ENCODE measurements at regions not wholly inside any gene's neighbourhood (a gene's known extent, or its start where the extent isn't known, plus 50 kb on each side); places are given as distances from the start of the nearest gene placed in this dataset.

- ChIA-PET POLR2A (ENCODE audit: unreplicated experiment) (no interaction called here), CTCF (no interaction called here)
- Histone ChIP-seq H3K4me2 (no peak overlapping the region), H3K27ac (no peak overlapping the region), H4K20me1 (ENCODE audit: insufficient read depth) (no peaks in the 10 kb centered on the region), H3K36me3 (ENCODE audit: low read depth) (no peaks in the 10 kb centered on the region), H3K27me3 (ENCODE audit: insufficient read depth, low read depth) (peaks cover 67% of the 10 kb centered on the region), H3K4me3 (no peak overlapping the region), H3K79me2 (ENCODE audit: low read depth) (no peaks in the 10 kb centered on the region), H2AFZ (no peak overlapping the region), H3F3A (ENCODE audit: insufficient read depth, low read depth) (no peaks in the 10 kb centered on the region), H3K4me1 (replicated peaks; ENCODE audit: insufficient read depth) (no peaks in the 10 kb centered on the region), H3K9me3 (ENCODE audit: insufficient read depth, low read depth) (no peaks in the 10 kb centered on the region), H3K9me2 (ENCODE audit: insufficient read depth) (no peaks in the 10 kb centered on the region)
- no peak for TF ChIP-seq CTCF (conservative IDR thresholded peaks at IDR 0.05)
- no peak for TF ChIP-seq EZH2 (IDR thresholded peaks at IDR 0.05; ENCODE audit: low read depth)
- no TSS peak for BruUV-seq (replicated peaks)
- intact Hi-C loops (cut with micrococcal nuclease; ENCODE audit: unreplicated experiment): no loop called here
- DNase-seq: no peak
Observed at GRCh38 chr11:135046556-135046955, 634.5 kb upstream of the B3GAT1 start.

GRCh38 chr11:135043434-135043833 lies 631.4 kb upstream of the B3GAT1 start:
- Histone ChIP-seq H3K4me3 (no peak overlapping the region), H3K79me2 (ENCODE audit: low read depth) (no peaks in the 10 kb centered on the region), H3K27me3 (ENCODE audit: insufficient read depth, low read depth) (peaks cover 67% of the 10 kb centered on the region), H3K9me3 (ENCODE audit: insufficient read depth, low read depth) (no peaks in the 10 kb centered on the region), H3K4me2 (no peak overlapping the region), H3K36me3 (ENCODE audit: low read depth) (no peaks in the 10 kb centered on the region), H3K9me2 (ENCODE audit: insufficient read depth) (no peaks in the 10 kb centered on the region), H3K27ac (no peak overlapping the region), H3F3A (ENCODE audit: insufficient read depth, low read depth) (no peaks in the 10 kb centered on the region), H2AFZ (no peak overlapping the region), H3K4me1 (replicated peaks; ENCODE audit: insufficient read depth) (no peaks in the 10 kb centered on the region), H4K20me1 (ENCODE audit: insufficient read depth) (no peaks in the 10 kb centered on the region)
- no TSS peak for BruUV-seq (replicated peaks)
- POLR2A ChIA-PET (ENCODE audit: unreplicated experiment): no interaction called here
- CTCF ChIA-PET: no interaction called here
- no peak for DNase-seq
- TF ChIP-seq EZH2 (IDR thresholded peaks at IDR 0.05; ENCODE audit: low read depth) (no peak), CTCF (conservative IDR thresholded peaks at IDR 0.05) (no peak)
- intact Hi-C loops (cut with micrococcal nuclease; ENCODE audit: unreplicated experiment): no loop called here

GRCh38 chr11:135037828-135038227 lies 625.8 kb upstream of the B3GAT1 start:
- no peak overlapping the region for H3K27ac ChIP-seq
- H3K4me2 ChIP-seq: no peak overlapping the region
- H3K9me2 ChIP-seq (ENCODE audit: insufficient read depth): no peaks in the 10 kb centered on the region
- H2AFZ ChIP-seq: no peak overlapping the region
- no peak for TF ChIP-seq EZH2 (IDR thresholded peaks at IDR 0.05; ENCODE audit: low read depth)
- no peak for TF ChIP-seq CTCF (conservative IDR thresholded peaks at IDR 0.05)
- no peaks in the 10 kb centered on the region for H3F3A ChIP-seq (ENCODE audit: insufficient read depth, low read depth)
- no peak for DNase-seq
- no TSS peak for BruUV-seq (replicated peaks)
- H4K20me1 ChIP-seq (ENCODE audit: insufficient read depth): no peaks in the 10 kb centered on the region
- POLR2A ChIA-PET (ENCODE audit: unreplicated experiment): no interaction called here
- no peaks in the 10 kb centered on the region for H3K4me1 ChIP-seq (replicated peaks; ENCODE audit: insufficient read depth)
- intact Hi-C loops (cut with micrococcal nuclease; ENCODE audit: unreplicated experiment): no loop called here
- CTCF ChIA-PET: no interaction called here
- H3K36me3 ChIP-seq (ENCODE audit: low read depth): no peaks in the 10 kb centered on the region
- no peaks in the 10 kb centered on the region for H3K9me3 ChIP-seq (ENCODE audit: insufficient read depth, low read depth)
- H3K4me3 ChIP-seq: no peak overlapping the region
- peaks cover 49% of the 10 kb centered on the region for H3K27me3 ChIP-seq (ENCODE audit: insufficient read depth, low read depth)
- H3K79me2 ChIP-seq (ENCODE audit: low read depth): no peaks in the 10 kb centered on the region
